Brain pericyte (primary cell): ENCODE measurements at regions not wholly inside any gene's neighbourhood (a gene's known extent, or its start where the extent isn't known, plus 50 kb on each side); places are given as distances from the start of the nearest gene placed in this dataset.
"Not testable (repeated sequence)": the region's sequence is repeated elsewhere in the genome, so short reads cannot be mapped to it uniquely, and the experiment has no call there.

Source experiments
- DNase-seq: peaks from one replicate; pipeline ENCODE4 v3.0.0-alpha.2; 2012; ENCODE audit warnings: low read depth, low spot score

DNA sequence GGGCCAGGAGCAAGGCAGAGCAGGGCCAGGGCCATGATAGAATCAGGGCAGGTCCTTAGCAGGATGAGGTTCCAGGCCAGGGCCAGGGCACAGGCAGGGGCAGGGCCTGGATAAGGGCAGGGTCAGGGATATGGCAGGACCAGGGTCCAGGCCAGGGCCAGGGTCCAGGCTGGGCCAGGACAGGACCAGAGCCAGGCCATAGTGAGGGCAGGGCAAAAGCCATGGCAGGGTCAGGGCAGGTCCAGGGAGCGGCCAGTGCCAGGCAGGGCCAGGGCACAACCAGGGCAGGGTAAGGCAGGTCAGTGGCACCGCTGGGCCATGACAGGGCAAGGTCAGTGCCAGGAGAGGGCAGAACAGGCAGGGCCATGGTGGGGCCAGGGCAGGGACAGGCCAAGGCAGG lies 152.2 kb downstream of the LIPI start:
- DNase-seq: no peak

DNA sequence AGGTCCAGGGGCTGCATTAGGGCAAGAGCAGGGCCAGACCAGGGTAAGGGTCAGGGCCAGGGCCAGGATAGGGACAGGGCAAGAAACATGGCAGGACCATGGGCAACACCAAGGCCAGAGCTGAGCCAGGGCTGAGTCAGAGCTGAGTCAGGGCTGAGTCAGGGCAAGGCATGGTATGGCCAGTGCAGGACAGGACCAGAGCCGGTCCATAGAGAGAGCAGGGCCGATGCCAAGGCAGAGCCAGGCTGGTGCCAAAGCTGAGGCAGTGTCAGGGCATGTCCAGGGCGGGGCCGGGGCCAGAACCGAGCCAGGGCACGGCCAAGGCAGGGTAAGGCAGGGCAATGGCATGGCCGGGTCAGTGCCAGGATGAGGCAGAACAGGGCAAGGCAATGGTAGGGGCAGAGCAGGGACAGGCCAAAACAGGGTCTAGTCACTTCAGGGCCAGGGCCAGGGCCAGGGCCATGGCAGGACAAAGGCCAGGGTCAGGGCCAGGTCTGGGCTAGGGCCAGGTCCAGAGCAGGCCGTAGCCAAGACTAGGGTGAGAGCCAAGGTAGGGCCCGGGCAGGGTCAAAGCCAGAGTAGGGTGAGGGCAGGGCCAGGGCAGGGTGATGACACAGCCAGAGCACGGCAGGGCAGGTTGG lies 152.8 kb downstream of the LIPI start:
- not testable (repeated sequence) for DNase-seq

DNA sequence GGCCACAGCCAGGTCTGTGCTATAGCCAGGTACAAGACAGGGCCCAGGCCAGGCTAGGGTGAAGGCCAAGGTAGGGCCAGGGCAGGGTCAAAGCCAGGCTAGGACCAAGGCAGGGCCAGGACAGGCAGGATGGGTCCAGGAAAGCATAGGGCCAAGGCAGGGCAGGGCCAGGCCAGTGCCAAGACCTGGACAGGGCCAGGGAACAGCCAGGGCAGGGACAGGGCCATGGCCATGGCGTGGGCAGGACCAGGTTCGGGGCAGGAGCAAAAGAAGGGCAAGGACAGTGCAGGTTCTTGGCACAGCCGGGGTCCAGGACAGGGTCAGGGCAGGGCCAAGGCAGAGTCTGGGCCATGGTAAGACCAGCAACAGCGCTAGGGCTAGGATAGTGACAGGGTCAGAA lies 153.4 kb downstream of the LIPI start:
- no peak for DNase-seq

DNA sequence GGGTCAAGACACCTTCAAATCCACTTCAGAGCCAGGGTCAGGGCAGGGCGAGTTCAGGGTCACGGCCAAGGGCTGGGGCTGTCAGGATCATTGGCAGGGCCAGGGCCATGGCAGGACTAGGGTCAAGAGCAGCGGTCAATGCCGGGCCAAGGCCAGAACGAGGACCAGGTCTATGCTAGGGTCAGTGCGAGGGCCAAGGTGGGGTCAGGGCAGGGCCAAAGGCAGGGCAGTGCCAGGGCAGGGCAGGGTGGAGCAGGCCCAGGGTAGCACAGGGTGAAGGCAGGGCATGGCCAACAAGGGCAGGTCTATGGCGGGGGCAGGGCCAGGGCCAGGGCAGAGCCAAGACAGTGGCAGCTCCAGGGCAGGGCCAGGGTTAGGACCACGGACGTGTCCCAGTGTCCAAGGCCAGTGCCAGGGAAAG lies 154.0 kb downstream of the LIPI start:
- no peak for DNase-seq

DNA sequence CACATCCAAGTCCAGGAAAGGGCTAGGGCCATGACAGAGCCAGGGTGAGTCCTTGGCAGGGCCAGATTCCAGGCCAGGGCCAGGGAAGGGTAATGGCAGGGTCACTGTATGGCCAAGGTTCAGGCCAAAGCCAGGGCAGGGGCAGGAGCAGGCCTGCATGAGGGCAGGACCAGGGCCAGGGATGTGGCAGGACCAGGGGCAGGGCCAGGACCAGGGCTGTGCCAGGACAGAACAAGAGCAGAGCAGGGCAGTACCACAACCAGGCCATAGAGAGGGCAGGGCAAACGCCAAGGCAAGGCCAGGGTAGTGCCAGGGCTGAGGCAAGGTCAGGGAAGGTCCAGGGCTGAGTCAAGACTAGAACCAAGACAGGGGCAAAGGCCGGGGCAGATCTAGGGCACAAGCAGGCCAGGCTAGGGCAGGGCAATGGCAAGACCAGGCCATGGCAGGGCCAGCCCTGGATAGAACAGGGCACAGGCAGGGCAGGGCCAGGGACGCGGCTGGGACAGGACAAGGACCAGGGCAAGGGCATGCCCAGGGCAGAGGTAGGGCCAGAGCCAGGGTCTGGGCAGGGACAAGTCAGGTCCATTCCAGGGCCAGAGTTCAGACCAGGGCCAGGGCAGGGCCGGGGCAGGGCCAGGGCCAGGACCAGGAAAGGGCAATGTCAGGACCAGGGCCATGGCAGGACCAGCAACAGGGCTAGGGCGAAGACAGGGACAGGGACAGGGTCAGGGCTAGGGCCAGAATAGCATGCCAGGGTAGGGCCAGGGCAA lies 154.8 kb downstream of the LIPI start:
- not testable (repeated sequence) for DNase-seq

DNA sequence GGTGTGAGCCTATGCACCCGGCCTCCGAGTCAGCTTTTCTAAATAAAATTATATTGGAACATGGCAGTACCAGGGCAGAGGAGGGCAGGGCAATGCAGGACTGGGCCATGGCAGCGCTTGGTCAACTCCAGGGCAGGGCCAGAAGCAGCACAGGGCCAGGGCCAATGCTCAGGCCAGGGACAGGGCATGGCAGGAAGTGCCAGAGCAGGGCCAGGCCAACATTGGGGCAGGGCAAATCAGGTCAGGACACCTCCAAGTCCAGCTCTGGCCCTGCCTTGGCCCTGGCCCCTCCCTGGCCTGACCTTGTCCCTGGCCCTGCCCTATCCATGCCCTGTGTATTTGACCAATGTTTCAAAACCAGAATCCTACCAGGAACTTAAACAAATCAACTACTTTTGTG lies 156.1 kb downstream of the LIPI start:
- no peak for DNase-seq

DNA sequence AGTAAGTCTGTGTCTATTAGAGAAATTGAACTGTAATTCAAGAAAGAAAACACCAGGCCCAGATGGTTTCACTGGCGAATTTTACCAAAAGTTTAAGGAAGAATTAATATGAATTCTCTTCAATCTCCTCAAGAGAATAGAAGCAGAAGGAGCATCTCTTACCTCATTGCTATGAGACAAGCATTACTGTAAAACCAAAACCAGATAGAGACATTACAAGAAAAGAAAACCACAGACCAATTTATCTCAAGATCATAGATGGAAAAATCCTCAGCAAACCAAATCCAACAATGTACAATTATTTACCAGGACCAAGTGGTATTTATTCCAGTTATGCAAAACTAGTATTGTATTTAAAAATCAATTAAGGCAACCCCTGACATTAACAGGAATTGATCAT lies 160.6 kb downstream of the LIPI start:
- DNase-seq: no peak

DNA sequence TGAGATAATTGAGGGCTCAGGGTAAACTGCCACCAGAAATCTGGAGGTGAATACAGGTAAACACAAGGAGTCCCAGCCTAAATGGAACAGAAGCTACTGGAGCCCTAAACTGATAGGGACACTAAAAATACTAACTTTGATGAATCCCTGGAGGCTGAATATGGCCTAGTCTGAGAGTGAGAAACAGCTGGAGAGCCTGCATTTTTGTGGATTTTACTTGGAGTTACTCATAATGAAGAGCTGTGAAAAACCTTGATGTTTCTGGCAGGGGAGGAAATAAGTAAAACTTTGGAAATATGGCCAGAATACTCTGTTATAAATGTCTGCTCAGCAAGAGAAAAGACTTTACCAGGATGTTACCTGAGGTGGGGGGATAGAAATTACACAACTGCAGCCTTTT lies 164.4 kb downstream of the LIPI start:
- no peak for DNase-seq

DNA sequence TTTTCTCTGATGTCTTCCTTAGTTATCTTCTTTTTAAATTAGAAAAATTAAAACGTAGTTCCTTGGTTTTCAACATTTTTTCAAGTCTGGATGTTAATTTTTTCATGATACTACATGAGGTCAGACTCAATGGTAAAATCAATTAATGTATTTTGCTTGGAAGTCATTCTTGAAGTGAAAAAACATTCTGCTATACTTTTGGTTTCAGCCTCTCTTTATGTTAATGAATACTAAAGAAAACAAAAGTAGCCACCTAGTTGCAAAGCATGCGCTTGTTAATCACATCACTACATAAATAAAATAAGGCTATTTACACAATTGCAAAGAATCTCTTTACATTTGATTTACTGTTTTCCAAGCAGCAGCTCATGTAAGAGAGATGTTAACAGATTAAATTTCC lies 170.4 kb downstream of the LIPI start:
- DNase-seq: no peak

DNA sequence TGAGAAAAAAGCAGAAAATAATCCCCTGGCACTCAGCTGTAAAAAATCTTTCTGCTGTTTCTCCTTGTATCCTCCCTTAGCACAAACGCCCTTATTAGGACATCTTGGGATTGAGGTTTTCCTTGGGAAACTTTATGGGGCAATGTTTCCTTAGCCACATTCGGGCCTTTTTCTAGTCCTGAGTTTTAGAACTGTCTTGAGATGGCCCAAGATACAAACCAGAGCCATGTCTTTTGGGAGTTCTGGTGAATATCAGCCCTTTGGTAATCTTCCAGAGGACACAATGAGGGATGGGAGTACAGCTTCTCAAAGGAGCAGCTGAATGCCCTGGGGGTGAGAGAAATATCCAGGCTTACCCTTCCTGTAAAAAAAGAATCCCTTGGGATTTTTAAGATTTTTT lies 182.1 kb downstream of the LIPI start:
- not testable (repeated sequence) for DNase-seq

DNA sequence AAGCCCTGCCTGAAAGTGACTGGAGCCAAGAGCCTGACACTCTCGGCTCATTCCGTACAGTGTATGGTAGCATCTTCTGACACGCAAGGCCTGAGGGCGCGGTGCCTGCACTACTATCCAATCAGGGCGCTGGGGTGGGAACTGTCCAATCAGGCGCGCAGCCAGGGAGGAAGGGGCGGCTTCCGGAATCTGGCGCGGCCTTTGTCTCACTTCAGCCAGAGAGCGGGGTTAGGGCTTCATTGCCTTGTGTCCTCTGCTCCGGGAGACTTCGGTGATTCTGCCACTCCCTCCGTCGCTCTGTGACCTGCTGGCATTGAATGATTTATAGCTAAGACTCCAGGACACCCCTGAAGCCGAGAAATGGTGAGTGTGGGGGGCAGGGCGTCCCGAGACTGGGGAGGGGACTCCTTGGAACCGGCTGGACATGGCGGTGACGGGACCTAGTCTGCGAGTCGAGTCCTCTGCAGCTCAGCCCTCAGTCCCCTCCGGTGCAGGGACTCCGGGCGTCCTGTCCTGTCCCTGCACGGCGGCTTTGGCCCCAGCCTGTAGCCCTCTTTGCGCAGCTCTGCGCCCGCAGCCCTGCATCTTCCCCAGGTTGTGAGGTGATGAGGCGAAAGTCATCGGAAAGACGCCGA lies 183.4 kb downstream of the LIPI start:
- DNase-seq: peak; percentile 73

DNA sequence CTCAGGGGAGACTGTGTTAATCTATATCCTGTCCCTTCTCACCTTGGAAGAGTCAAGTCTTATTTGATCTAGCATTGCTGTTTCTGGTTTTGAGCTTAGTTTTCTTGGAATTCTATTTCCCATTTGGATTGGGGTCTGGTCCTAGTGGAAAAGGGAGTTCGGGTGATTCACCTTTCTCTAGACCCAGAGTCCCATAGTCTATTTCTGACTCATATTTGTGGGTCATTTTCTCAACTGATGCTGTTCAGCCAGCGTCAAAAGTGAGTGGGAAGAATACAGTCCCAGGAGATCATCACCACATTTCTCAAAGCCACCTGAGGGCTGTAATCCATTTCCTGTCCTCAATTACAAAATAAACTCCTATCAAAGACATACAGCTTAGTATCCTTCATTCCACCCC lies 190.6 kb downstream of the LIPI start:
- not testable (repeated sequence) for DNase-seq

DNA sequence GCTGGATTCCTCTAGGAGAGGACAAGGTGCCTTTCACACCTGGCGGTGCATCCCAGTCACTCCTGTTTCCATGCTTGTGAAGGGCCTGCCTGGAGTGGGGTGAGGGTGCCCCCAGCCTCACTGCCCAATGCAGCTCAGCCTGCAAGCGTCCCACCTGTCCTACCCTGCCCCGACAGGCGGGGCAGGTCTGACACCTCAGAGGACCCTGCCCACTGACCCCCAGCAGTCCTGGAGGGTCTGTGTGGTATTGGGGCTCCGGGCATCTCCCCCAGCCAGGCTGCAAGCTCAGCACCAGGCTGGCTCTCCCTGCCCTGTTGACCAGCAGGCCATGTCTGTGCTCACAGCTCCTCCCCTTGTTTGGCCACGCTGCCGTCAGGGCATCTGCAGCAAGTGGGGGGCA lies 194.9 kb downstream of the LIPI start:
- DNase-seq: not testable (repeated sequence)

DNA sequence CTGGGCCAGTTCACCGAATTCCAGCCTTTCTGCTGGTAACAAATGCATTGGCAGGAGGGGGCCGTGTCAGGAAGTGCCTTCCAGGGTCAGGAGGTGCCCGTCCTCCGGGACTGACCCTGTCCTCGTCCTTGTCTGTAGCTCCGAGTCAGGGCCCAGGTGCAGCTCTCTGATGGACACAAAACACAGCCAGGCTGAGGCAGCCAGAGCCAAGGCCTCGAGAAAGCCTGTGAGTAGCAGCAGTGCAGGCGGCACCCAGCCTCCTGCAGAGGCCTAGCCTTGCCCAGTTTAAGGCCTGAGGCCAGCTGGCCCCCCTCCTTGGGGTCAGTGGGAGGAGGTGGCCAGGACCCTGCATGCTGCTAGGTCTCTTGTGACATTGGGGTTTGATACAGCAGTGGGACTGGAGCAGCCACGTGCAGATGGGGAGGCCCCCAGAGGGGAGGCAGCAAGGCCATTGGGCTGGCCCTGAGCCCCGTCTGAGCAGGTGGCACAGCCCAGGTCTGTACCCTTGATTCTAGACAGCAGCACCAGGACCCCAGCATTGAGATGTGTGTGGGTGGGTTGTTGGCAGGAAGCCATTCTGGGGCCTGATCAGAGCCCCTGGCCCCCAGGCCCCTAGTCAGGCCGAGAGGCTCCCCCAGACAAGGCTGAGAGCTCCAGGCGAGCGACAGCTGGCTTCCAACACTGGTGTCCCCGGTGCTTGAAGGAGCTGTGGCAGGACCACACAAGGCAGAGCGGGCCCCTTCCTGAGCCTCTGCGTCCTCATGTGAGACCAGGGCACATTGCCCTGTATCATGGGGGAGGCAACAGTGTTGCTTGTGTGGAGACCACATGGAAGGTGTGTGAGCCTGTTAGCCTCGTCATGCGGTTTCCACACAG lies 196.9 kb downstream of the LIPI start:
- DNase-seq: not testable (repeated sequence)

DNA sequence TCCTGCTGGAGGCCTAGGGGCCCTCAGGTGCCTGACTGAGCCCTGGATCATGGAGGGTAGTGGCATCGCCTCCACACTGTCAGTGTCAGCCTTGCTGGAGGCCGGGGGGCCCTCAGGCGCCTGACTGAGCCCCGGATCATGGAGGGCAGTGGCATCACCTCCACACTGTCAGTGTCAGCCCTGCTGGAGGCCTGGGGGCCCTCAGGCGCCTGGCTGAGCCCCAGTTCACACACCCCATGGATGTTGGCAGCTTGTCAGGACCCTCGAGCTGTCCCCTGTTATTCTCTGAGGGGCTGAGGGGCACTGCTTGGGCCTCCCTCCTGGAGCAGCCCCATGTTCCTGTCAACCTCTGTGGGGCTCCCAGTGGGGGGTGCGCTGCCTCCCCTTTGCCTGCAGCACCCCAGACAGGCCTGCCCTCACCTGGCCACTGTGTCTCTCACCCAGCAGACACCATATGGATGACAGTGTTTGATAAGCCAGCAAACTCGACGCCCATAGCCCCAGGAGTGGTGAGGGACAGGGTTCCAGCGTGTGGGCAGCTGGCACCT lies 197.6 kb downstream of the LIPI start:
- DNase-seq: no peak

DNA sequence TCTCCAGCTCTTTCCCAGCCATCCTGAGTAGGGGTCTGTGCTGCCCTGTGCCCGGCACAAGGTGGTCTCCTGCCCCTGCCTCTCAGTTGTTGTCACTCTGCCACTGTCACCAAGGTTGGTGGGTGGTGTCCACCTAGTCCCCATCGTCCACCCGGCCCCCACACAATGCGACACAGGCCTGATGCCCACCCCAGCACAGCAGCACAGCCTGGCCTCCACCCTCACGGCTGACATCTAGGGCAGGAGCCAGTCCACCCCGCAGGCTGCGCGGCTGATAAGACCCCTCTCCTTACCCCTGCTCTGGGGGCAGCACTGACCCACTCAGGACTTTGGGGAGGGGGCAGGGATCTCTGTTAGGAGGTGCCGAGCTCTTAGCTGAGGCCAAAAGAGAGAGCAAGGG lies 198.3 kb downstream of the LIPI start:
- no peak for DNase-seq

DNA sequence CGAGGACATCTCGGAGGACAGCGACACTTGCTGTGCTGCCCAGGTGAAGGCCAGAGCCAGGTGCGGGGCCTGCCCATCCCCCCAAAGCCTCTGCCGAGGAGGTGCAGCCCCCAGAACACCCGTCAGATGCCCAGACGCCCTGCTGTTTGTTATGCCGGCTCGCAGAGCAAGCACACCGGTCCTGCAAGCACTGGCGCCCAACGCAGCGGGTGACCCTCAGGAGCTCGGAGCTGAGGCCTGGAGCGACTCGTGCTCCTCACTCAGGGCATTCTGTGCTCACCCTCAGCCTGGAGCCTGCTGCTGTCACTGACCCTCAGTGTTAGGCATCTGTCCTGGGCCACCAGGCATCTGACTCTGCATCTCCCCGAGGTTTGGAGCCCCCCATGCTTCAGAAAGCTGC lies 199.0 kb downstream of the LIPI start:
- not testable (repeated sequence) for DNase-seq

DNA sequence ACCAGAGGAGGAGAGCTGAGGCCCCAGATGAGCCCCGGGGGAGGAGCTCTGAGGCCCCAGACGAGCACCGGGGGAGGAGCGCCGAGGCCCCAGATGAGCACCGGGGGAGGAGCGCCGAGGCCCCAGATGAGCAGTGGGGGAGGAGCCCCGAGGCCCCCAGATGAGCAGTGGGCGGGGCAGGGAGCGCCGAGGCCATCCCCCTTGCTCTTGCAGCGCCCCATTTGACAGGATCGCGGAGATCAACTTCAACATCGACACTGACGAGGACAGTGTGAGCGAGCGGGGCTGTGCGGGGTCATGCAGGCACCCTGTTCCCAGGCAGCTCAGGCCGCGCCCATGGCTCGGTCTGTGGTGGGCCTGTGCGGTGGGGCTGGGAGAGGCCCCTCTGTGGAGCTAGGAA lies 199.6 kb downstream of the LIPI start:
- not testable (repeated sequence) for DNase-seq

DNA sequence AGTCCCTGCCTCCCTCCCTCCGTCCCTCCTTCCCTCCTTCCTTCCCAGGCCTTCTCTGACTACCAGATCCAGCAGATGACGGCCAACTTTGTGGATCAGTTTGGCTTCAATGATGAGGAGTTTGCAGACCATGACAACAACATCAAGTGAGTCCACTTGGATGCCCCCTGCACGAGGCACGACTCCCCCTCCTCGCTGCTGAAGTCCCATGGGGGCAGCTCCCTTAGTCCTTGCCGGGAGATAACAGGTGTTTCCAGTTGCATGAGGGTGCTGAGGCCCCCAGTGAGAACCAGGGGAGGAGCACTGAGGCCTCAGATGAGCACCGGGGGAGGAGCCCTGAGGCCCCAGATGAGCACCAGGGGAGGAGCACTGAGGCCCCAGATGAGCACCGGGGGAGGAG lies 200.0 kb downstream of the LIPI start:
- no peak for DNase-seq

DNA sequence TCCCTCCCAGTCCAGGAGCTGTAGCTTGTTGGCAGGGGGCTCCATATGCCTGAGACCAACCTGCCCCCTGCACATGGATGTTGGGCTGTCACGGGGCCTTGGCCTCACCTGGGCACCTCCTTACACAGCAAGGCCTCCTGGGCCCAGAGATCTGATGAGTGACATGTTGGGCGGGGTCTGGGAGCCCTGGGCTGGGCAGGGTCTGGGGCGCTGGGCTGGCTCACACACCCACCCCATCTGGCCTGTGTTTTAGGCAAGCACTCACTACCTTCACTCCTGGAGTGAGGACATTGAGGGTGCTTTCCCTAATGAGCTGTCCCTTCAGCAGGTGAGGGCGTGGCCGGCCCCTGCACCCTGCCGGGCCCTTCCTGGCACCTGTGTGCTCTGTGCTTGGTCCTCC lies 200.8 kb downstream of the LIPI start:
- not testable (repeated sequence) for DNase-seq

DNA sequence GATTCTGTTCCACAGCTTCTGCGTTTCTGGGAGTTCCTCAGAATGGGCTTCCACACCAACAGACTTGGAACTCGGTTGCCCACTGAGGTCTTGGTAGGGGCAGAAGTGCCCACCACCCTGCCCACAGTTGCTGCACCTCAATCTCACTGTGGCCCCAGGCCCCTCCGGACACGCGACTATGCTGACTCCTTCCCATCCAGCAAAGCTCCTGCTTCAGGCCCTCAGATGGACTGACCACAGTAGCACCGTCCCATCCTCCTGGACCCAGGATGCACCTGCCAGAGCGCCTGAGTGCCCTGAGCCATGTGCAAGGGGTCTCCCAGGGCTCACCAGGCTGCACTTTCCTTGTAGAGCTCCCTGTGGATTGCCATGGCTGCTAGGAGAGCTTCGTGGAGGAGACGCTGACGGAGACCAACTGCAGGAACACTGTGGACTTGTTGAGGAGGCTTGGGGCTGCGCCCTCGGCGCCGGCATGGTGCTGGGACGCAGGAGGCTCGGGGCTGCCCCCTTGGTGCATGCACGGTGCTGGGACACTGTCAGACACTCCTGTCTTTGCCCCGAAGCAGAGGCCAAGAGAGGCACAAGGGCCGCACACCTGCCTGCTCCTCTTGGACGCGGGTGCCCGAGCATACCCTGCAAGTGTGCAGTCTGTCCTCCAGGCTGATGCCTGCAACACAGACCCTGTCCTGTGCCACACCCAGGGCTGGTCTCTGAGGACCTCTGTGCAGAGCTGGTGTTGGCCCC lies 201.3 kb downstream of the LIPI start:
- not testable (repeated sequence) for DNase-seq
